Fibroblast of upper back skin (primary cell): ENCODE measurements at regions not wholly inside any gene's neighbourhood (a gene's known extent, or its start where the extent isn't known, plus 50 kb on each side); places are given as distances from the start of the nearest gene placed in this dataset.

Experiments
- DNase-seq: peaks from one replicate; pipeline ENCODE4 v3.0.0-alpha.2; 2013

- DNase-seq: no peak
Observed at GRCh38 chr18:78082816-78083215, 833.2 kb downstream of the GALR1 start.

GRCh38 chr18:78085241-78086185 lies 835.9 kb downstream of the GALR1 start:
- DNase-seq: no peak

GRCh38 chr18:78086931-78087330 lies 837.3 kb downstream of the GALR1 start:
- DNase-seq: no peak

GRCh38 chr18:78087338-78087737 lies 837.7 kb downstream of the GALR1 start:
- no peak for DNase-seq

- DNase-seq: no peak
Observed at GRCh38 chr18:78090584-78090983, 840.9 kb downstream of the GALR1 start.

- no peak for DNase-seq
Observed at GRCh38 chr18:78092901-78093300, 843.3 kb downstream of the GALR1 start.

GRCh38 chr18:78099979-78100588 lies 850.4 kb downstream of the GALR1 start:
- DNase-seq: no peak

- no peak for DNase-seq
Observed at GRCh38 chr18:78101091-78101490, 851.4 kb downstream of the GALR1 start.

- no peak for DNase-seq
Observed at GRCh38 chr18:78102135-78102534, 852.5 kb downstream of the GALR1 start.

- no peak for DNase-seq
Observed at GRCh38 chr18:78105611-78106010, 856.0 kb downstream of the GALR1 start.

- DNase-seq: no peak
Observed at GRCh38 chr18:78106946-78107345, 857.3 kb downstream of the GALR1 start.

- DNase-seq: no peak
Observed at GRCh38 chr18:78107363-78107762, 857.7 kb downstream of the GALR1 start.

- no peak for DNase-seq
Observed at GRCh38 chr18:78108554-78108953, 858.9 kb downstream of the GALR1 start.

- no peak for DNase-seq
Observed at GRCh38 chr18:78113136-78113939, 863.7 kb downstream of the GALR1 start.

GRCh38 chr18:78113940-78114251 lies 864.2 kb downstream of the GALR1 start:
- no peak for DNase-seq

GRCh38 chr18:78115896-78116561 lies 863.6 kb upstream of the SALL3 start:
- DNase-seq: no peak

- DNase-seq: no peak
Observed at GRCh38 chr18:78123144-78123909, 856.3 kb upstream of the SALL3 start.

- DNase-seq: no peak
Observed at GRCh38 chr18:78123926-78124797, 855.5 kb upstream of the SALL3 start.

- DNase-seq: no peak
Observed at GRCh38 chr18:78125206-78125896, 854.3 kb upstream of the SALL3 start.

GRCh38 chr18:78126106-78126505 lies 853.5 kb upstream of the SALL3 start:
- no peak for DNase-seq

GRCh38 chr18:78126536-78126935 lies 853.1 kb upstream of the SALL3 start:
- DNase-seq: no peak
